Tibial nerve (tissue), 4 donors: ENCODE measurements at regions not wholly inside any gene's neighbourhood (a gene's known extent, or its start where the extent isn't known, plus 50 kb on each side); places are given as distances from the start of the nearest gene placed in this dataset.

Experiments
- DNase-seq, 2 donors: peaks; one replicate each; pipeline ENCODE4 v3.0.0-alpha.2; 2019; ENCODE audit warnings: low spot score in 2 of 2
- H3K27ac ChIP-seq, 4 donors: fragments of 200-600 bp; sonication (generic) in 3 of 4; one replicate each; pipeline ENCODE4 v1.5.1; 2017 to 2019; ENCODE audit warnings: mild to moderate bottlenecking in 1 of 4
- H3K27me3 ChIP-seq, 2 donors: fragments of 200-600 bp; sonication (generic) in 1 of 2; one replicate each; pipeline versions ENCODE4 v1.5.1 to v1.6.0; 2017 to 2019
- H3K36me3 ChIP-seq, 3 donors: fragments of 200-600 bp; sonication (generic); one replicate each; pipeline ENCODE4 v1.5.1; 2018 to 2019
- H3K4me1 ChIP-seq, 4 donors: fragments of 200-600 bp; sonication (generic) in 3 of 4; one replicate each; pipeline ENCODE4 v1.5.1; 2017 to 2019
- H3K4me3 ChIP-seq, 4 donors: fragments of 200-600 bp; sonication (generic) in 3 of 4; one replicate each; pipeline ENCODE4 v1.5.1; 2017 to 2019; ENCODE audit warnings: mild to moderate bottlenecking in 1 of 4, moderate library complexity in 1 of 4
- H3K9me3 ChIP-seq, 4 donors: fragments of 200-600 bp; sonication (generic) in 3 of 4; one replicate each; pipeline ENCODE4 v1.5.1; 2017 to 2019
- EP300 ChIP-seq, 2 donors: sonication (generic); formaldehyde crosslinking; IDR thresholded peaks; one replicate each; pipeline ENCODE4 v1.6.1; 2017; ENCODE audit warnings: antibody characterized with exemption in 2 of 2, mild to moderate bottlenecking in 1 of 2
- POLR2A ChIP-seq, 2 donors: fragments of 450-650 bp; IDR thresholded peaks; one replicate each; pipeline ENCODE4 v1.6.1; 2017; ENCODE audit warnings: antibody characterized with exemption in 2 of 2, mild to moderate bottlenecking in 2 of 2, moderate library complexity in 2 of 2
- WGBS, 2 donors: methylation state at CpG; one replicate each; pipeline ENCODE4 v1.1.5; 2018; 5-methylcytosine and 5-hydroxymethylcytosine counted together
- TF ChIP-seq, protein P1 (sequence below), 5 experiments: fragments of 200-600 bp in 3 of 5; fragments of 450-650 bp in 2 of 5; sonication (generic) in 3 of 5; IDR thresholded peaks; one replicate each; pipeline ENCODE4 v1.5.1; 2016 to 2019; ENCODE audit warnings: antibody characterized with exemption in 5 of 5, mild to moderate bottlenecking in 3 of 5, moderate library complexity in 2 of 5

- Histone ChIP-seq H3K27ac (no peak overlapping the region), H3K27me3 (no peaks in the 10 kb centered on the region), H3K4me1 (no peaks in the 10 kb centered on the region), H3K9me3 (no peaks in the 10 kb centered on the region), H3K4me3 (no peak overlapping the region), H3K36me3 (no peaks in the 10 kb centered on the region)
- 89 to 90% methylated on average over 3 of the region's 3 CpGs for WGBS, 2 donors
- TF ChIP-seq EP300 (IDR thresholded peaks at IDR 0.05), result no peak
- TF ChIP-seq, protein P1, sequence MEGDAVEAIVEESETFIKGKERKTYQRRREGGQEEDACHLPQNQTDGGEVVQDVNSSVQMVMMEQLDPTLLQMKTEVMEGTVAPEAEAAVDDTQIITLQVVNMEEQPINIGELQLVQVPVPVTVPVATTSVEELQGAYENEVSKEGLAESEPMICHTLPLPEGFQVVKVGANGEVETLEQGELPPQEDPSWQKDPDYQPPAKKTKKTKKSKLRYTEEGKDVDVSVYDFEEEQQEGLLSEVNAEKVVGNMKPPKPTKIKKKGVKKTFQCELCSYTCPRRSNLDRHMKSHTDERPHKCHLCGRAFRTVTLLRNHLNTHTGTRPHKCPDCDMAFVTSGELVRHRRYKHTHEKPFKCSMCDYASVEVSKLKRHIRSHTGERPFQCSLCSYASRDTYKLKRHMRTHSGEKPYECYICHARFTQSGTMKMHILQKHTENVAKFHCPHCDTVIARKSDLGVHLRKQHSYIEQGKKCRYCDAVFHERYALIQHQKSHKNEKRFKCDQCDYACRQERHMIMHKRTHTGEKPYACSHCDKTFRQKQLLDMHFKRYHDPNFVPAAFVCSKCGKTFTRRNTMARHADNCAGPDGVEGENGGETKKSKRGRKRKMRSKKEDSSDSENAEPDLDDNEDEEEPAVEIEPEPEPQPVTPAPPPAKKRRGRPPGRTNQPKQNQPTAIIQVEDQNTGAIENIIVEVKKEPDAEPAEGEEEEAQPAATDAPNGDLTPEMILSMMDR (IDR thresholded peaks at IDR 0.05), result no peak
- TF ChIP-seq POLR2A (IDR thresholded peaks at IDR 0.05), result no peak
- no peak for DNase-seq
Measured at GRCh38 chr14:49367696-49368095, 218.5 kb downstream of the RPS29 start.

- TF ChIP-seq EP300 (IDR thresholded peaks at IDR 0.05) (no peak), POLR2A (IDR thresholded peaks at IDR 0.05) (no peak)
- TF ChIP-seq, protein P1 (IDR thresholded peaks at IDR 0.05), result no peak
- 8 to 35% methylated on average over 1 of the region's 1 CpG for WGBS, 2 donors
- H3K36me3 ChIP-seq, result no peaks in the 10 kb centered on the region
Measured at GRCh38 chr14:49366416-49366815, 219.8 kb downstream of the RPS29 start.

GRCh38 chr14:49364752-49365117 is 221.4 kb downstream of the RPS29 start:
- Histone ChIP-seq H3K36me3 (no peaks in the 10 kb centered on the region), H3K4me1 (no peaks in the 10 kb centered on the region), H3K4me3 (no peak overlapping the region), H3K27ac (no peak overlapping the region), H3K9me3 (peaks cover 0 to 11% (median 0%) of the 10 kb centered on the region in 4 donors), H3K27me3 (no peaks in the 10 kb centered on the region)
- no peak for DNase-seq
- TF ChIP-seq, protein P1 (IDR thresholded peaks at IDR 0.05), result no peak
- TF ChIP-seq EP300 (IDR thresholded peaks at IDR 0.05) (no peak), POLR2A (IDR thresholded peaks at IDR 0.05) (no peak)
- 40 to 59% methylated on average over 1 of the region's 1 CpG for WGBS, 2 donors

More at GRCh38 chr14:49366416-49366815, 219.8 kb downstream of the RPS29 start:
- no peaks in the 10 kb centered on the region for H3K4me1 ChIP-seq
- no peak overlapping the region for H3K4me3 ChIP-seq
- no peak for DNase-seq
- H3K27me3 ChIP-seq, result no peaks in the 10 kb centered on the region
- no peak overlapping the region for H3K27ac ChIP-seq
- peaks cover 0 to 5% (median 0%) of the 10 kb centered on the region in 4 donors for H3K9me3 ChIP-seq

DNA sequence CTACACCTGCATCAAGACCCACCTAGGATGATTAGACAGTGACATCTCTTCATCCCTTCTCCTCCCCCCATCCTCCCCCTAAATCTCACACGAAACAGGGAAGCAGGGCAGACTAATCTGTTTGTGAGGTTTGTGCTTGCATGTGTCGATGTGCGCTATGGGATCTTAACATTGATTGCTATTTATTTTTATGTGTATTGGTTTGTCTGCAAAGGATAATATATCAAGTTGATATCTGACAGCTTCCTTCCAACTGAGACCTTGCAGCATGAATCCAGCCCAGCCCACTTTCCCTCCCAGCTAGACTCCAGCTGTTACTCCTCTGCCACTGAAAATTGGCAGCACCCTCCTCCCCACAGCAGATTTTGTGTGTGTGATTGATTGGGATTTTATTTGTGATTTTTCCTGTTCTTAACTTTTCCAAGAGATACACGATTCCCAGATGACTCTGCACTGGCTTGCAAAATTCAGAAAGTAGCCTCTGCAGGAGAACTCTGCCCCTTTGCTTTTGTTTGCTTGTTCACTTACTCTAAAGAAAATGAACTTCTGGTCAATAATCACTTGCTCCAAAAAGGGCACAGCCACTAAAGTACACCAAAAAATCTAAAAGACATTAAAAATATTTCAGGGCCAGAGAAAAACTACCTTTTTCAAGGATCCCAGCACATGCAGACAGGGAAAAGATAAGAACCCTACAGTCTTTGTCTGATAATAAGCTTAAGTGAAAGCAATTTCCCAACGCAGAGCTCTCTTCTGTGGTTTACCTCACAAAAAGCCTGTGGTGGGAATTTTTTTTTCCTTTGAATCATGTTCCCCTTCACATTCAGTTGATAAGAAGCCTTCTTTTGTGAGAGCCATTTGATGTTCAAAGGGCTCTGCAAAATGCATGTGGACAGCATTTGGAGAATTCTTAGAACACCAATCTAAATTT is 222.1 kb downstream of the RPS29 start:
- Histone ChIP-seq H3K27ac (no peak overlapping the region), H3K4me1 (no peaks in the 10 kb centered on the region), H3K27me3 (no peaks in the 10 kb centered on the region), H3K36me3 (no peaks in the 10 kb centered on the region), H3K4me3 (no peak overlapping the region), H3K9me3 (peaks cover 0 to 11% (median 0%) of the 10 kb centered on the region in 4 donors)
- TF ChIP-seq, protein P1 (IDR thresholded peaks at IDR 0.05), result no peak
- TF ChIP-seq EP300 (IDR thresholded peaks at IDR 0.05), result no peak
- no peak for TF ChIP-seq POLR2A (IDR thresholded peaks at IDR 0.05)
- 32 to 54% methylated on average over 5 of the region's 5 CpGs for WGBS, 2 donors
- DNase-seq, result no peak

GRCh38 chr14:49362916-49363315 is 223.3 kb downstream of the RPS29 start:
- TF ChIP-seq, protein P1 (IDR thresholded peaks at IDR 0.05), result no peak
- TF ChIP-seq EP300 (IDR thresholded peaks at IDR 0.05) (no peak), POLR2A (IDR thresholded peaks at IDR 0.05) (no peak)

More at GRCh38 chr14:49362916-49363315, 223.3 kb downstream of the RPS29 start:
- Histone ChIP-seq H3K9me3 (peaks cover 0 to 11% (median 0%) of the 10 kb centered on the region in 4 donors), H3K27ac (no peak overlapping the region), H3K27me3 (no peaks in the 10 kb centered on the region), H3K4me3 (no peak overlapping the region), H3K4me1 (no peaks in the 10 kb centered on the region), H3K36me3 (no peaks in the 10 kb centered on the region)
- DNase-seq, result no peak
- 56 to 62% methylated on average over 1 of the region's 1 CpG for WGBS, 2 donors
